ENCODE measurements at regions not wholly inside any gene's neighbourhood (a gene's known extent, or its start where the extent isn't known, plus 50 kb on each side); places are given as distances from the start of the nearest gene placed in this dataset.

- no peak overlapping the region for H3K27ac ChIP-seq
- in situ Hi-C loops (cut with MboI; ENCODE audit: low pct_unique_long_range_greater_than_20kb in 2 of 9, low sequenced_read_pairs in 9 of 9, unreplicated experiment in 9 of 9): no loop called here
- no peak overlapping the region for H3K4me3 ChIP-seq
- 0 to 94% (median 46%) methylated on average over 2 to 3 of the region's 3 CpGs; no CpG with 5 or more reads in 2 of the 10 experiments for WGBS, 10 experiments
- peaks cover 7 to 8% of the 10 kb centered on the region in 2 donors for H3K4me1 ChIP-seq (replicated peaks in 1 of 2)
- peak in 2 of 8 experiments; percentile 14 to 84 for ATAC-seq (replicated peaks in 6 of 8)
Measured at GRCh38 chr9:7859701-7860334, 60.2 kb upstream of the DMAC1 start.

- Histone ChIP-seq H3K27ac (no peak overlapping the region), H3K4me1 (replicated peaks in 1 of 2) (peaks cover 7 to 8% of the 10 kb centered on the region in 2 donors), H3K4me3 (no peak overlapping the region)
- in situ Hi-C loops (cut with MboI; ENCODE audit: low pct_unique_long_range_greater_than_20kb in 2 of 9, low sequenced_read_pairs in 9 of 9, unreplicated experiment in 9 of 9): no loop called here
- WGBS, 10 experiments: 0 to 100% (median 50%) methylated on average over 1 to 2 of the region's 2 CpGs; no CpG with 5 or more reads in 2 of the 10 experiments
- no peak for ATAC-seq (replicated peaks in 6 of 8)
Measured at GRCh38 chr9:7858166-7858565, 58.6 kb upstream of the DMAC1 start.

- 0 to 100% (median 76%) methylated on average over 2 to 4 of the region's 4 CpGs for WGBS, 10 experiments
- Histone ChIP-seq H3K4me3 (no peak overlapping the region), H3K27ac (no peak overlapping the region), H3K4me1 (replicated peaks in 1 of 2) (no peaks in the 10 kb centered on the region)
- in situ Hi-C loops (cut with MboI; ENCODE audit: low pct_unique_long_range_greater_than_20kb in 2 of 9, low sequenced_read_pairs in 9 of 9, unreplicated experiment in 9 of 9): no loop called here
- no peak for ATAC-seq (replicated peaks in 6 of 8)
Measured at GRCh38 chr9:7854763-7855162, 55.2 kb upstream of the DMAC1 start.
